H1 (cell line): ENCODE measurements at regions not wholly inside any gene's neighbourhood (a gene's known extent, or its start where the extent isn't known, plus 50 kb on each side); places are given as distances from the start of the nearest gene placed in this dataset.

Experiments used
- CHD1 ChIP-seq: IDR thresholded peaks from 2 replicates; pipeline ENCODE4 v1.6.1; 2012; ENCODE audit warnings: low read depth, low read length, improper control_type of control experiment
- CHD7 ChIP-seq: fragments of 300-600 bp; sonication (generic); IDR thresholded peaks from 2 replicates; pipeline ENCODE4 v1.7.1; 2012; ENCODE audit warnings: low read length, moderate library complexity, mild to moderate bottlenecking, inconsistent platforms; ENCODE audit not compliant: insufficient replicate concordance
- MAX ChIP-seq: IDR thresholded peaks from 2 replicates; pipeline ENCODE4 v1.6.1; 2012; ENCODE audit warnings: inconsistent platforms
- NANOG ChIP-seq: IDR thresholded peaks from 2 replicates; pipeline ENCODE4 v1.6.1; 2011; ENCODE audit warnings: low read length, low read depth, mild to moderate bottlenecking, inconsistent platforms; ENCODE audit not compliant: insufficient read depth, poor library complexity, severe bottlenecking
- RXRA ChIP-seq: IDR thresholded peaks from 2 replicates; pipeline ENCODE4 v1.6.1; 2011; ENCODE audit warnings: low read depth, mild to moderate bottlenecking, low read length, moderate library complexity; ENCODE audit not compliant: insufficient read depth
- SIRT6 ChIP-seq: IDR thresholded peaks from one replicate; pipeline ENCODE4 v1.7.1; 2012; ENCODE audit warnings: low read length, inconsistent platforms
- USF2 ChIP-seq: IDR thresholded peaks from 2 replicates; pipeline ENCODE4 v1.6.1; 2011; ENCODE audit warnings: low read length, improper control_type of control experiment

GRCh38 chr3:109559389-109559788 lies 222.0 kb upstream of the DPPA4 start (continued):
- no peak for TF ChIP-seq CHD7
- TF ChIP-seq SIRT6, result no peak
- no peak for TF ChIP-seq RXRA
- TF ChIP-seq NANOG, result no peak
- no peak for TF ChIP-seq CHD1
- no peak for TF ChIP-seq MAX
- TF ChIP-seq USF2, result no peak
